NCI-H1930 (cell line): ENCODE measurements at regions not wholly inside any gene's neighbourhood (a gene's known extent, or its start where the extent isn't known, plus 50 kb on each side); places are given as distances from the start of the nearest gene placed in this dataset.

Experiments used
- DNase-seq, 2 experiments: peaks; one replicate each; lab custom pipeline; 2025; lab: John Stamatoyannopoulos, UW

DNA sequence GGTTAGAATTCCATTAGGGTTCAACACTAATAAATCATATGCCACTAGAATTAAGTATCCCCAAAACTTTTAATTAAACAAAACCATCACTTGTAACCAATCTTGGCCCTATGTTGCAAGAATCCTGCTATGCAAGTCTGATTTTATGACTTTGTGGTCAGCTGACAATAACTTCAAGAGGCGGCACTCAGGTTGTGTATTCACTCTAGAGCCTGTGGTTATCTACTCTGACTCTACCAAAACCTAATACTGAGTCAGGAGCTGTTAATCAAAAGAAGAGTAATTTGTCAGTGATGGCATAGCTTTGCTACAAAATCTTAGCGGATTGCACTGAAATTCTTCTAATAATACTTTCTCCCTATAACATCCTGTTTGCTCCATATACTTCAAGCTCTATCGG is 253.7 kb downstream of the AASDHPPT start:
- no peak for DNase-seq

DNA sequence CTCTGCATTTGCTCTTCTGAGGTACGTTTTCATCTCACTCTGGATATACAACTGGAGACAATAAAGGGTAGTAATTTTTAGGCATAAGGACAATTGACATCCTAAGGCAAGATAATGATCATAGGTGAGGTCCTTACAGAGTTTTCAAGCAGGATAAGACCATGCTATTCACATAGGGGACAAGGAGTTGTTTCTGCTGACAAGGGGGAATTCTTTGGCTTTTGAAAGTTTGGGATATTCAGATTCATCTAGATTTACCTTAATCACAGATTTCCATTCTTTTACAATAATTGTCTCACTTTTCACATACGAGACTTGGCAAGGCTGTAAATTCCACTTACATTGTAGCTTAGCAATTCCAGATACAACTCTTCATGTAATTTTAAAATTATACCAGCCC is 256.2 kb downstream of the AASDHPPT start:
- no peak for DNase-seq

DNA sequence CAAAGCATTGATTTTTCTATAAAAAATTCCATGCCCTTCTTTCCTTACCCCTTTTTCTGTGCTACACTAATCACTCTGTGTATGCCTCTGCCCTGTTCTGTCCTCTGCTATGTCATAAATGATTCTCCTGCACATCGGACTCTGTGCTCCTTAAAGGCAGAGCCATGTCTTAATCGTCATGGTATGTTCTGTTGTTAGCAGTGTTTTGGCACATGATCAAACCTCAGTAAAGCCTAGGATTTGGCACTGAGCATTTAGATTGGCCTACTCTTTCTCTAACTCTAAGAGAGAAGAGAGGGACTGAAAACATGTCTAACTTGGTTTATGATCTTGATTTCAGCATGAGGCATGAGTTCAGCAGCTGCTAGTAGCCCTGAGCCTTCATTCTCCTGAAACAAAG is 266.9 kb downstream of the AASDHPPT start:
- no peak for DNase-seq

DNA sequence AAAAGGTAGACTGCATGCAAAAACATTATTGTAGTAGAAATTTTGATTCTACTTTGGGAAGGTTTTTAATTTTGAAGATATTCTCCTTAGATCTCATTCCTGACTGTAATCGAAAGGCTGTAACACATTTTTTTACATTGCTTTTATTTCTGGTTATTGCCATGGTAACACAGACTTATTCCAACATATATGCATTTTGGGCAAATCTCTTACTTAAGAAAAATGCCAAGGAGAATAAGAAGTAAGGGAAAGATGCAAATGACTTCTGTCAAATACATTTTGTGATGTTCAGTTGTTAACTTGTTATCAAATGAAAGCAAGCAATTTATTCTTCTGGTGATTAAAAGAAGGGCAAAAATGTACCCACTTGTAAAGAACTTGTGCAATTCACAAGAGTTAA is 267.5 kb downstream of the AASDHPPT start:
- no peak for DNase-seq

GRCh38 chr11:106353031-106353430 is 275.6 kb downstream of the AASDHPPT start:
- no peak for DNase-seq

DNA sequence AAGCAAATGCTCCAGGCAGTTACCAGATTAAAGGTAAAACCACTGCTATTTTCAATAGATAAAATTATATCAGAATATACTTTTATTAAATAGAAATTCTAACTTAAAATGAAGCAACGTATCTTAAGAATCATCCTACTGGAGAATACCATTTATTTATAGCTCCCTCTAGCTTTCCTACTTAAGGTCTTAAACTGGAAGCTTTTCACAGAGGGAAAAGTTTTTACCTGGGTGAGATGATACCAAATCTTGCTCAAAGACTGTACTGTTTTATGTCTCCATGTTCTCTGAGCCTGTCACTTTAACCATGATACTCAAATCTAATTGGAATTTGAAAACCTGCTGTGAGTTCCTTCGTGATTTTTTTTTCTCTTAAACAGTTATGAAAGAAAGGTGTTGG is 291.8 kb downstream of the AASDHPPT start:
- no peak for DNase-seq

DNA sequence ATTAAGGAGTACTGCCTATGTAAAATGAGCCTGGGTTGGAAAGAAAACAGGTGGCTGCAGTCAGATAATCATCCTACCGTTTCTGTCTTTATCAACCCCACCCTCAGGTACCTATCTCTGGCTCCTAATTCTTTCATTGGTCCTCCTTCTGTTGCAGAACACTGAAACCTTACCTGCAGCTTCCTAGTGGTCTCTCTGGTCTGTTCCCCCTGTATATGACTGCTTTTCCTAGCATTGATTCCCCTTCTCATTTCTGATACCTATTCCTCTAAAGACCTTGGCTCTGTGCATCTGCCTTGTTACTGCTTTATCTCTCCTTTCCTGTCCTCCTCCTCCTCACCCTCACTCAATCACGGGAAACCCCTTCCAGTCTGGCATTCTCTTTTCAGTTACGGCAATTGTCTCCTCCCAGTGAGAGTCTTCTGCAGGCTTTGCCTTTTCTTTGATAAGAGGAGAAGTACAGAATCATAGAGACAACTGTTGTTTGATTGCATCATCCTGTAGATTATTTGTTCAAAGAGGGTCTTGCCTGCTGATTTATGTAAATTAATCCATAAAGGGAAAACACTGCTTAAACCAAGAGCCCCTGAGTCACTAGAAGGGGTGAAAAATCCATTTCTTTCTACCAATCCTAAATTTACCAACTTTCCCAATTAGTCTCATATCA is 301.2 kb downstream of the AASDHPPT start:
- DNase-seq = no peak

DNA sequence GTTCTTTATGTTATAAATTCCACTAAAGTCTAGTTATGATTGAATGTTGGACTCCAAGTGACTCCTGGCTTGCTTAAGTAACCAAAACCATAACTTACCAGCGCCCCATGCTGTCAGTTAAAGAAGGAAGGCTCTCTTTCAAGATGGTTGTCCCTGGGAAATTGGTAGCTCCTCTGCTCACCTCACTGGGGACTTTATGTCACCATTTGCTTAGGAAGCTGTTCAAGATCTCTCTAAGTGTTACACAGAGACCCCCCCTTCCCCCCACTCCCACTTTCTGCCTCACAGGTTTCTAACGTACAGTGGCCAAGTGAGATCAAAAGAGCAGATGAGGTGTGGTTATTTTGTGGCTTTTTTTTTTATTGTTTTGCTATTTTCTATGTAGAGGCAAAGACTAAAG is 301.8 kb downstream of the AASDHPPT start:
- no peak for DNase-seq

DNA sequence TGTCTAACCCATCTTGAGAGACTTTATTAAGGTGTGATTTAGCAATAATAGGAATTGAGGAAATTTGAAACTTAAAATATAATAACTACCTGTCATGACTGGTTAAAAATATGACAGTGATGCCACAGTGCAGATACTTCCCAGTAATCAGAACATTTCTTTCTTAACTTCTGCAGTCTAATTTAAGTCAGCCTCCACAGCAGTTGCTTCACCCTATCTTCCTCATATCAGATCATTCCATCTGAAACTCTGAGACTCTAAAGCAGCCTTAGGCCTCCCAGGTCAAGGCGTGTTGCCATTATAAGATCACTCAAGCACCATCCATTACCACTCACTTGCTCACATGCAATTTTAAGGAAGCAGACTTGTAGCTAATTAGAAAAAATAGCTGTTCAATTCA is 302.2 kb downstream of the AASDHPPT start:
- DNase-seq = no peak

- DNase-seq = no peak
Measured at GRCh38 chr11:106381895-106382294, 304.4 kb downstream of the AASDHPPT start.

GRCh38 chr11:106384429-106384828 is 307.0 kb downstream of the AASDHPPT start:
- no peak for DNase-seq

- no peak for DNase-seq
Measured at GRCh38 chr11:106386519-106386918, 309.1 kb downstream of the AASDHPPT start.

GRCh38 chr11:106389101-106389500 is 311.6 kb downstream of the AASDHPPT start:
- no peak for DNase-seq

GRCh38 chr11:106390078-106390477 is 312.6 kb downstream of the AASDHPPT start:
- no peak for DNase-seq

- no peak for DNase-seq
Measured at GRCh38 chr11:106391771-106392420, 314.4 kb downstream of the AASDHPPT start.

DNA sequence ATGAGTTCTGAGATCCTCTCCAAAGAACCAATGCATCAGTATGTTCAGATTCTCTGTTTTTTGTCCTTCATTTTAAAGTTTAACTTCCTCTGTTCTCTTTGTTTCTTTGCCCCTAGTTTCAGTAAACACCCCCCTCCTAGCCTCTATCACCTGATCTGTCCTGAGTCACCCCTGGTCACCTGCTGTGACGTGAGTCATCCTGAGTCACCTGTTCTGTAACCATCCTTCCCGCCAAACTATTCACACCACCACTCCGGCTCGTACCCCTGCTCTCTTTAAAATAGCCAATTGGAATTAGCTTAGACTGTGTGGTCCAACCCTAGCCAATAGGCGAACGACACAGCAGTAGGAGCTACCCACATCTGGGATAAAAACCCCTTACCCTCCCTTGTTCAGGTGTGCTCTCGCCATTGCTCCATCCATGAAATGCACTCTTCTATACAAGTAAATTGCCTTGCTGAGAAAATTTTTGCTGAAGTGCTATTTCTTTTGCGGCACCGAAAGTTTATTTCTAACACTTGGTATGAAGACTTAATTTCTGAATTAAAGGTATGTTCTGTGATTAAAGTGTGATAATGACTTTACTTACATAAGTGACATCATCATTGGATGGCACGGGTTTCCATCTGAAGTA is 318.4 kb downstream of the AASDHPPT start:
- no peak for DNase-seq

GRCh38 chr11:106397787-106398501 is 320.5 kb downstream of the AASDHPPT start:
- no peak for DNase-seq

- DNase-seq = no peak
Measured at GRCh38 chr11:106398502-106399075, 321.1 kb downstream of the AASDHPPT start.

GRCh38 chr11:106399076-106399511 is 321.6 kb downstream of the AASDHPPT start:
- DNase-seq = no peak

- DNase-seq = no peak
Measured at GRCh38 chr11:106399624-106400023, 322.2 kb downstream of the AASDHPPT start.

- DNase-seq = no peak
Measured at GRCh38 chr11:106400949-106401570, 323.6 kb downstream of the AASDHPPT start.

DNA sequence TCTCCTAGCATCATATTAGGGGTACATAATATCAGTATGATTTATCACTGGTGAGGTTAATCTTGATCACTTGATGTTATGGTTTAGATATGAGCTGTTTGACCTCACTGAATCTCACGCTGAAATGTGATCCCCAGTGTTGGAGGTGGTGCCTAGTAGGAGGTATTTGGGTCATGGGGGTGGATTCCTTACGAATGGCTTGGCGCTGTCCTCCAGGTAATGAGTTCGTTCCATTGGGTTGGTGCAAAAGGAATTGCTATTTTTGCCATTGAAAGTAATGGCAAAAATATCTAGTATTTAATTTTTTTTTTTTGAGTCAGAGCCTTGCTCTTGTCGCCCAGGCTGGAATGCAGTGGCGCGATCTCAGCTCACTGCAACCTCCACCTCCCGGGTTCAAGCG is 326.3 kb downstream of the AASDHPPT start:
- DNase-seq = no peak
